HG02970 (cell line): ENCODE measurements at regions not wholly inside any gene's neighbourhood (a gene's known extent, or its start where the extent isn't known, plus 50 kb on each side); places are given as distances from the start of the nearest gene placed in this dataset.

Source experiments
- ATAC-seq: cut with Tn5 transposase; IDR thresholded peaks from one replicate; pipeline ENCODE4 v1.9.1; 2021; ENCODE audit warnings: mild to moderate bottlenecking, moderate library complexity, moderate number of reproducible peaks; ENCODE audit not compliant: unreplicated experiment, low FRiP score

DNA sequence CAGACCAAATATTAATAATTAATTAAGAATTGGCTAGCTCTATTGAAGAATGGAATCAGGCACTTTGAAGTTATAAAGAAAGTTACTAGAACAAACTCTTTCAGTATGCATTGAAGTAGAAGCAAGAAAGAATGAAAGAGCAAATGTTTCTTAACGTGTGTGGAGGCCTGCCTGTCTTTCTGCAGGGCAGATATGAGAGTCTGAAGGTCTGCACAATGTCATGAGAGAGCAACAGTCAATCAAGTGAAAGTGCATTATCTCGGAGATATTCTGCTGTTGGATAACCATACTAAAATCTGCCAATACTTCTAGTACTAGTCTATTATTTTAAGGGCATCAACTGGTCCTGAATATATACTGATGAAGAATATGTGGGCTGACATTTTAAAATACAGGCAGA, 1270.8 kb downstream of the ZPLD1 start:
- no peak for ATAC-seq

DNA sequence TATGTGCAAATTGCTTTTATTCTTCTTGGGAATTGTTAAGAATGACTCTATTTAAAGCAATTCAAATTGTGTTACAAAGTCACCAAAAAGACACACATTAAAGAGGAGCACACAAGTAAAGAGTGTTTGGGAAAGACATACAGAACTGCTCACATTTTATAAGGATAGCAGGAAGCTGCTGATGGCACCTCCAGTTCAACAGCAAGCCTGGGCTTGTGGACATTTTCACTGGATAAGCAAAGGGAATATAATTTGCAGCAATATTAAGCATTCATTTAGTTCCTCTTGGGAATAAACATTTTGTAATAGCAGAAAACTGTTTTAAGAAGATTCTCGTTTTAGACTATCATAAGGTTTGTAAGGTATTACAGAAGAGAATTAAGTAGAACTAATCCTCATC, 1271.9 kb downstream of the ZPLD1 start:
- ATAC-seq = no peak

DNA sequence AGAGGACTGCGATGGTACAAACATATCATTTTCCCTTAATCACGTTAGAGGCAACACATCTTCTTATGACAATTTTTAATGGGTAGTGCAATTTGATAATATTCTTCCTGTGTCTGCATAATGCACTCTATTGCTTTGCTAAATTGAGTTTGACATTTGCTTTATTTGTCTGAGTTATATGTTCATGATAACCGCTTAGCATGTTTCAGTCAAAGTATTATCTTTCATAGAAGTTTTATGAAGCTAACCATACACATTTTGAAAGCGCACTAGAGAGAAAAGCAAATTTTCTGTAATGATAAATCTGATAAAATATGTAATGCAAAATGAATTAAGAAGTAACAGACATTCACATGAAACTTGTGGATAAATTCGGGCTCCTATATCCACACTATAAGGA, 1276.9 kb downstream of the ZPLD1 start:
- ATAC-seq = no peak

DNA sequence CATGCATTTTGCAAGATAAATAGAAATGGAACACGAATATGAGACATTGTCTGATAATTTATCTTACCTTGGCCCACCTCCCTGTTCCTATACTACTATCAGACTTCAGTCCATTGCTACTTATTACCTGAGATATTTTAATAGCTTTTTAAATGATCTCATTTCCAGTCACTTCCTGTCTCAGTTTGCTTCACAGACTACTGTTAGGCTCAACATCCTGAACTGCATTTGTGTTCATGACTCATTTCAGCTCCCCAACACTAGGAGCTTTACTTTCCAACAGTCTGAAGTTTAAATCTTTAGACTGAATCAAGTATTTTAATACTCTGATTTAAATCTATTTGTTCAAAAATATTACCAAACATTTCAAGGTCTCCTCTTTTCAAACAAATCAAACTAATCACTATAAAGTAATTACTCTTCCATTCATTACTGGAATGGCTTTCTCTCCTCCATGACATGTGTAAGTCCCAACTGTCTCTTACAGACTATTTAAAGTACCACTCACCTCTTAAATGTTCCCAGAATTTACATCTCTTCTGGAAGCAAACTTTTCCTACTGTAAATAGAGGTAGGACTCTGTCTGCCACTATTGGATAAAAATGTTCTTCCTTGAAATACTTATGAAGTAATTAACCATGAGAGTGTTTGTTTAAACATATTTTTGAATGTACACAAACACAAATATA, 1277.6 kb downstream of the ZPLD1 start:
- no peak for ATAC-seq

DNA sequence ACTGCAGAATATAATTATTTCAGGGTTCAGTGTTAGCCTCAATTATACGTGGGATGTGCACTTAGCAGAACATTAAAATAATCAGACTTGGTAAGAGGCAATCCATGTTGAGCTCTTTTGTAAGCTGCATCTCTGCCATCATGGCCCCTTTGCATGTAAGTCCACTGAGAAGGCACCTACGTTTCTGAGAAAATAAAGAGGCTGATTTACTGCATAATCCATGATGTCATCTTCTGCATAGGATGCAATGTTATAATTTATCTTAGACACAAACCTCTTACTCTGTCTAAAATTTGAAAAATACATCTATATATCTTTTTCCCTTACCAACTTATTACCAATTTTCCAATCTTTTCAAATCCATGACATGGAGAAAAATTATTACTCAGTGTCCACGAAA, 1294.7 kb downstream of the ZPLD1 start:
- no peak for ATAC-seq

DNA sequence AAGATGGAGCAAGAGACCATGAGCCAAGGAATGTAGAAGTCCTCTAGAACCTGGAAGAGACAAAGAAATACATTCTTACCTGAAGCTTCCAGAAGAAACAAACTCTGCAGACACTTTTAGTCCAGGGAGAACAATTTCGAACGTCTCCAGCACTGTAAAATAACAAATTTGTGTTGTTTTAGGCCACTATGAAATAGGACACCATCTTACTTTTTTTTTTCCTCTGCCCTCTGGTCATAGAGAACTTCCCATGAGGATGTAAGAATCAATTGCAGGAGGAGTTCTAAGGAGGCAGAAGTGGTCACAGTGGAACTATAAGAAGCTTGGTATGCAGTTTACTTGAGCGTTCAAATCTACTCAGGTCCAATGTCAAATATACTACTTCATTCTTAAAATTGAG, 1295.9 kb downstream of the ZPLD1 start:
- no peak for ATAC-seq

DNA sequence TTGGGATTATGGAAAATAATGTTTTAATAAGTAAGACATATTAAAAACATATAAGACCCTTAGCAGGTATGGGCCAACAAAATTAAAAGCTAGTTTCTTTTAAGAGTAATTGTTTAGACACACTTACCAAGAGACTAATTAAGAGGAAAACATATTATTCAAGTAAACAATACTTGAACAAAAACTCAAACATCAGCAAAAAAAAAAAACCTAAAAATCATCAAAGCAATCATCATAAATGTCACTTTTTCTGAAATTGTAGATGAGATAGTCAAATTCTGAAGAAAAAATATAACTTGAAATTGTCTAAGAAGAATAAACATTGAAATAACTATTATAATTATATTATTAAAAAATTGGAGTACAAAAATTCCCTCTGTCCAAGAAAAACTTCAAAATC, 1318.2 kb downstream of the ZPLD1 start:
- no peak for ATAC-seq

DNA sequence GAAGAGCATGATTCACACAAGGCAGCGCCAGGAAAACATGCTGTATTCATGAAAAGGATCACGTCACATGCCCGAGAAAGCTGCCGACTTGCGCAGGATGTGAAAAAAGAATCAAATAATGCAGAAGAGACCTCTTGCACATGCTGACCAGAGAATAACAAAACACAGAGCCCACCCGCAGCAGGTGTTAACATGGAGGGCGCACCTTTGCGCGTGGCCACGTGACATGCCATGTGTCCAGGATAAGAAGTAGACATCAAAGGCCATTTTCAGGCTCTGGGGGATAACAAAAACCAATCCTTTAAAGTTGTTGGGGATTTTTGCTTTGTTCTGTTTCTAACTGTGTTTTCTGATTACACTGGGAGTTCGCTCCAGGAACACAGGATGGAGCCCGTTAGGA, 1332.8 kb downstream of the ZPLD1 start:
- ATAC-seq = no peak

DNA sequence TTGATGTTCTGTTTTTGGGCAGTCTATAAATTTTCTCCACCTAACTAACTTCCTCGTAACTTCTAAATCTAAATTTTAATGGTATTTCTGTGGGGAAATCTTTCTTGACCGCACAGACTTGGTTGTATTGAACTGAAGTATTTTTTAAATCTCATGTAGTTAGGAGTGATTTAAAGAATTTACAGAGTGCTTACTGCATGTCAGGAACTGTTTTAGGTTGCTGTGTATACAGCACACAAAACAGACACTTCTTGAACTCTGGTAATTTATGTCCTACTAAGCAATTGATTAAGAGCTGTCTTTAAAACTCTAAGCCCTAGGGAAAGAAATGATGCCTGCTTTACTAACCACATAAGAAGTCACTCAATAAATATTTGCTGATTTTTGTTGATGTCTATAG, 1350.2 kb downstream of the ZPLD1 start:
- ATAC-seq = no peak

DNA sequence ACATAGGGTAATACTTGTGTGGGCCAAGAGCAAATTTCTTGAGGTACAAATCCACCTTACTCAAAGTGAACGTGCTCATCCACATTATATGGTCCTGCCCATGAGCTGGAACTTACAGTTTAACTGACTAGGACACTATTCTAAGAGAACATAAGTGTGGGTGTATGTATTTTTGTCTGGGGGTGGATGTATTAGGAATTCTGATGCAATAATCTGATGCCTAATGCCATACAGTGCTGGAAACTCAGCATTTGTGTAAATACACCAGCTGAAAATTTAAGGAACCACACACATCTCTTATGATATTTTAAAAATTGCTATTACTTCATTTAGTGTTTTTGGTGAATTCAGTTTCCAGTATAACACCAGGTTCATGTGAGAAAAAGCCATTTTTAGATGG, 1350.7 kb downstream of the ZPLD1 start:
- ATAC-seq = no peak

DNA sequence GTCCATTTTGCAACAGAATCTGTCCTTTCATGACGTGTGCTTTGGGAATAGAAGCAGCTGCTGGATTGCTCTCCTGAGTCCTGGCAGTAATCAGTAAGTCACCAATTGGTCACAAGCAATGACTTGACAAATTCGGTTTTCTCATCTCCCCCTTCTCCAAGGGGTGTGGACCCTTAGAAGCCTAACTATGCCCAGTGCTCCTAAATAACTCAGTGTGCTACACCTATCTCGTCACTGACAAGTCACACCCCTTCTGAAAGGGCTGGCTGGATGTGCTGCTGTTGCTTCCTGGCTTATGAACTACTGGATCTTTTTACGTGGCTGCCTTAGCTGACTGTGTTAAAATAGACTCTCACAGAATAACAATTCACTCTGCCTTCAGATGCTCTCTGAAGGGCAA, 1351.5 kb downstream of the ZPLD1 start:
- ATAC-seq = no peak

DNA sequence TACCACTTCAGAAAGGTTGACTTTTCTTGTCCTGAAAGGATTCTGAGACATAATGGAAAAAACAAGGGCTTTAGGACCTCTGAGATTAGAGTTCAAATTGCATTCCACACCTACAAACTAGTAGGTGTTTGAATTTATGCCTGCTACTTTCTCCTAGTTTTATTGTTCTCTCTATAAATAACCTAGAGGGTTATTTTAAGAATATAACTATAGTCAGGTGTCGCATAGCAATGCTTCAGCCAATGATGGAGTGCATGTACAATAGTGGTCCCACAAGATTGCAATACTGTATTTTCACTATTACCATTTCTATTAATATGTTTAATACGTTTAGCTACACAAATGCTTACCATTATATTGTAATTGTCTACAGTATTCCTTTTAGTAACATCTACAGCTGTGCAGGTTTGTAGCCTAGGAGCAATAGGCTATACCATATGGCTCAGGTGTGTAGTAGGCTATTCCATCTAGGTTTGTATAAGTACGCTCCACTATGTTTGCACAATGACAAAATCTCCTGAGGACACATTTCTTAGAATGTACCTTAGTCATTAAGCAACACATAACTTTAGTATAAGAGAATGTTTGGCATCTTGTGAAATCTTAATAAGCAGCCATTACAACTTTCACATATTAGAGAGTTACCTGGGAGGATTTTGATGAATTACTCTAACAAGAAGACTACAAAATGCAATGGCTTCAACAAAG, 1352.5 kb downstream of the ZPLD1 start:
- ATAC-seq = no peak

DNA sequence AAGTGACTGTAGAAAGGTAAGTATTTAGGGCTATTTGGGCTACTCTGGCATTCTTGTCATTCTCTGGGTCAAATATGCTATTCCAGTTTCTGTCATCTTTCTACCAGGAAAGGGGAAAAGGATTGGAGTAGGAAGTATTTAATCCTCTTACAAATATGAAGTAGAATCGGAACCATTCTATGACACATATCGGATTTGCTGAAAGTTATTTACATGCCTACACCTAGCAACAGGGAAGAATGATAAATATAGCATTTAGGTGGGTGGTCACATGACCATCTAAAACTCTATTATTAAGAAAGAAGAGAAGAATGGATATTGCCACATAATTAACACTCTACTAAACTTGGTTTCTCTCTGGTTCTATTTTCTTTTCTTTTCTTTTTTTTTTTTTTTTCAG, 1353.1 kb downstream of the ZPLD1 start:
- ATAC-seq = no peak

DNA sequence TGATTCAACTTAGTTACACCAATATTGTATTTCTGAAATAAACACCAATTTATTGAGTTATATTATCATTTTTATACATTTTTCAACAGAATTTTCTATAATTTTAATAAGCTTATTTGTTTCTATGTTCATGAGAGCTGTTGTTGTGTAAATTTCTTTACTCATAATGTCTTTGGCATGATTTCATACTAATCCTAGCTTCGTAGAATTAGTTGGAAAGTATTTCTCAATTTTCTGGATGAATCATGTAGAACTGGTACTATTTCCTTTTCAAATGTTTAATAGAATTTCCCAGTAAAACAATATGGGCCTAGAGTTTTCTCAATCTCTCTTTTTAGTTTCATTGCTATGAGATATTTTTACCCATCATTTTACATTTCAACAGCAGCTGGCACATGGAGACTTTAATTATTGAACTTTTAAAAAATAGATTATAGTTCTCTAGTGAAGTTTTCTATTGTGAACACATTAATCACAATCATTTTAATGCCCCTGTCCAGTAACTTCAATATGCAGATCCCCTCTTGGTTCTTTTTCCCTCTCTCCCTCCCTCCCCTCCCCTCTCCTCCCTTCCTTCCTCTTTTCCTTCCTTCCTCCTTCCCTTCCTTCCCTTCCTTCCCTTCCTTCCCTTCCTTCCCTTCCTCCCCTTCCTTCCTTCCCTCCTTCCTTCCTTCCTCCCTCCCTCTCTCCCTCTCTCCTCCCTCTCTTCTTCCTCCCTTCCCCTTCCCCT, 1357.1 kb downstream of the ZPLD1 start:
- ATAC-seq = no peak

DNA sequence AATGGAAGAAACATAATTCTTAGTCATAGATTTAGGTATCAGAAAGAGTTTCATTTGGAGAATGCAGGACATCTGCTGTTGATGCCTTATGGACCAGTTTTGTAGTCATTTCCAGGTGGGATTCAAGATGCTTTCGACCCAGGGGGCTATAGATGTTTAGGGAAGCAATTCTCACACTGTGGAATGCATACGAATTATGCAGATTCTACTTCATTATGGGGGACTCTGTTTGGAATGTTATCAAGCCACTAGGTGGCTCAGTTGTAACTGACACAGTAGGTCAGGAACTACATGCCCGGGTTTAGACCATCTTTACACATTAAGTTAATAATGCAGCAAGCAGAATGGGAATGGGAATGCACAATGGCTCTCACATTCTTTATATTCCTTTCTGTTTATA, 1359.8 kb downstream of the ZPLD1 start:
- no peak for ATAC-seq

DNA sequence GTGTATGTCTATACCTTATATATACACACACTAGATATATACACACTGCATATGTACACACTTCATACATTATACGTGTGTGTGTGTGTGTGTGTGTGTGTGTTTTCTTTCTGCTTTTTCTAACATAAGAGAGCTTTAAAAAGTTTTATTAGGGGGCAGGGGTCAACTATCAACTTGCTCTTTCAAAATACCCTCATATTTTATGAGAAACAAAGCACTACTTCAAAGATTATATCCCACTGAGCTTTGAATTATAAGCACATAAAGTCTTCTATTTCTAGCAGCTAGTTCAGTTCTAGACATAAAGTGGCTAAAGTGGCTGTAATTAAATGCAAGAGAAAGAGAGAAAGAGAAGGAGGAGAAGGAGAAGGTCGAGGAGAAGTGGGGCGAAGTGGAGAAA, 1361.3 kb downstream of the ZPLD1 start:
- no peak for ATAC-seq

DNA sequence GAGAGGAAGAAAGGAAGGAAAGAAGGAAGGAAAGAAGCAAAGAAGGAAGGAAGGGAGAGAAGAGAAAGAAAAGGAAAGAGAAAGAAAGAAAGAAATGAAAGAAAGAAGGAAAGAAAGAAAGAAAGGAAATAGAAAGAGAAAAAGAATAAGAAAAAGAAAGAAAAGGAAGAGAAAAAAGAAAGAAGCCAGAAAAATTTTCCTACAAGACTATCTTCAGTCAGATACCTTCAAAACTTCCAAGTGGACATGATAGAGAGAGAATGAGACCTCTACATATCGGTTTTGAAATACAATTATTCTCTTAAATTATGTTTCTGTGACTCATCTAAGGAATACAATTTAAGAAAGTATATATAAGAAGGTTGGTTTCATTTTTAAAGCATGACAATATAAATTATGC, 1369.0 kb downstream of the ZPLD1 start:
- ATAC-seq = no peak

DNA sequence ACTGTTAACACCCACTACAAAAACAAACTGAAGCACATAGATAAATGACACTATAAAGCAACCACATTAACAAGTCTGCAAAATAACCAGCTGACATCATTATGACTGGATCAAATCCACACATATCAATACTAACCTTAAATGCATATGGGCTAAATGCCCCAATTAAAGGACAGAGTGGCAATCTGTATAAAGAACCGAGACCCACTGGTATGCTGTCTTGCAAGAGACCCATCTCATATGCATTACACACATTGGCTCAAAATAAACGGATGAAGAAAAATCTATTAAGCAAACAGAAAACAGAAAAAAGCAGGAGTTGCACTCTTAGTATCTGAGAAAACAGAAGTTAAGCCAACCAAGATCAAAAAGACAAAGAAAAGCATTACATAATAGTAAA, 1375.4 kb downstream of the ZPLD1 start:
- ATAC-seq = no peak

DNA sequence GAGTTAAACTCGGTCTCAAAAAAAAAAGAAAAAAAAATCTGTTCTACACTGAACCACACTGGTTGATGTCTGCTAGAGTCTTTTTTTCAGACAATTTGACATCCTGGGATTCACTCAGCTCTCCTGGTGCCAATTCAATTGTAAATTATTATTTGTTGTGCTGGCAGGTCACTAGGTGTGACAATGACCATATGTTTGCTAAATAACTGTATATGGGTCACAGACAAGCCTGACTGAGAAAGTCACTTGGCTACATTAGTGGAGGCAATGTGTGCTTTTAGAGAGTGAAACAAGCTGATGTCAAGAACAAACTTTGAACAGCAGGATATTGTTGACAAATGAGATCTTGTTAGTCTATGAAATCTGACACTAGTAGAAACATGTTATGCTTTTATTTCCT, 1379.1 kb downstream of the ZPLD1 start:
- ATAC-seq = no peak

DNA sequence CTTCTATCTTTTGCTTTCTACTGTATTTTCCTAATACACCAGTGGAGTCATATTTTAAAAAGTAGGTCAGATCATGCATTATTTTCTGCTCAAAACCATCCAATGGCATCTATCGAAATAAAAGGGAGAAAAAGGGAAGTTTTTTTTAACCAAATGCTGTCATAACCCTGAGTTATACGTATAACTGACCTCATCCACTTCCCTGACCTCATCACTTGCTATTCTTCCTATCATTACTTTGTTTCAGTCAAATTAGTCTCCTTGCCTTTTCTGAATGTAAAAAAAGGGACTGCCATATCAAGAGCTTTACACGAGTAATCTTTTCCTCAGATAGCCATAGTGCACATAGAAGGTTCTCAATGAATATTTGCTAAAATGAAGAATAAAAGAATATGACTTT, 1383.6 kb downstream of the ZPLD1 start:
- ATAC-seq = no peak

DNA sequence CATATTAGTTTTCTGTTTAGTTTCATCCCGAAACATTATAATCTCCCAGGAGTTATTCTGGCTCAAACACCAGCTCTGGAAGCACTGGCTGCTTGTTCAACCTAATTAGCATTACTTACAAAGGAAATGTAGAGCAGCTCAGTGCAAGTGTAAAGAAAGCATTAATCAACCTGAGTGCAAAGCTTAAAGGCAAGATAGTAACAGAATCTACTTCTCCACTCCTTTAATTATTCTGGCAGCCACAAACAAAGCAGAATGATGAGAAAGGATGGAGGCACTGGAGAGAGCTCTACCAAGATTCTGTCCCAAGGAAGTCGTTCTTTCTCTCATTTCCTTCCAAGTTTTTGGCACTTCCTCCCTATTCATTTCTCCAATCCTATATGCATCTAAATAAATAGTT, 1384.0 kb downstream of the ZPLD1 start:
- no peak for ATAC-seq

DNA sequence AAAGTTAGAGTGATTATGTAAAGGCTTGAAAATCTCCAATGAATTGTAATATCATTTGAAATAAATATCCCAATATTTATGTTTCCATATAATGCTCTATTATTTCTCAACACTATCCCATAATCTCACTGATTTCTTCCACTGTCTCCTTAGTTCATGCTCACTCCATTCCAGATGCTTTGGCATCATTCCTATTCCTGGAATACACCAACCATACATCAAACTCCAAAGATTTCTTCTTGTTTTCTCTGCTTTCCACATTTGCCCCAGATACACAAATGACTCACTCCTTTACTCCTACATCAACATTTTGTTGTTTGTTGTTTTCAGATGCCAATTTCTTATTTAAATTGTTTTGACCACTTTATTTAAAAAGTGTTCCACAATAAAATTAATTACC, 1390.8 kb downstream of the ZPLD1 start:
- no peak for ATAC-seq
